ENCODE measurements at regions not wholly inside any gene's neighbourhood (a gene's known extent, or its start where the extent isn't known, plus 50 kb on each side); places are given as distances from the start of the nearest gene placed in this dataset.

- TF ChIP-seq YY1 (IDR thresholded peaks at IDR 0.05; ENCODE audit: insufficient read depth, insufficient read length) (no peak), ZNF274 (IDR thresholded peaks at IDR 0.05; ENCODE audit: low read depth, low read length) (no peak)
Observed at GRCh38 chr19:32241306-32241705, 104.1 kb upstream of the ZNF507 start.
